K562 (cell line): ENCODE measurements at regions not wholly inside any gene's neighbourhood (a gene's known extent, or its start where the extent isn't known, plus 50 kb on each side); places are given as distances from the start of the nearest gene placed in this dataset.
"Not testable (repeated sequence)": the region's sequence is repeated elsewhere in the genome, so short reads cannot be mapped to it uniquely, and the experiment has no call there.

ENCODE experiments used
- BCOR ChIP-seq: fragments of 450-650 bp; IDR thresholded peaks from 2 replicates; pipeline ENCODE4 v1.6.1; 2016
- CCNT2 ChIP-seq: IDR thresholded peaks from 2 replicates; pipeline ENCODE4 v1.6.1; 2011; ENCODE audit warnings: borderline replicate concordance, low read depth, mild to moderate bottlenecking, moderate library complexity, mixed read lengths, low read length; ENCODE audit not compliant: insufficient read length; ENCODE audit errors: extremely low read depth
- CTCF ChIP-seq, 3 experiments: IDR thresholded peaks in 2 of 3; conservative IDR thresholded peaks in 1 of 3; 2 replicates each; pipeline ENCODE4 v1.5.1; 2011 to 2012; ENCODE audit warnings: low read length in 3 of 3, mild to moderate bottlenecking in 3 of 3, control low read depth in 2 of 3, improper control_type of control experiment in 1 of 3, inconsistent platforms in 1 of 3, low read depth in 1 of 3, mixed read lengths in 1 of 3, moderate library complexity in 1 of 3; ENCODE audit not compliant: insufficient read depth in 2 of 3
- MYNN ChIP-seq, 2 experiments: sonication (generic); formaldehyde crosslinking in 1 of 2; IDR thresholded peaks; 2 replicates each; pipeline versions ENCODE4 v1.5.0 to v1.6.1; 2016 to 2020; ENCODE audit warnings: antibody characterized with exemption in 1 of 2, missing genetic modification reagents in 1 of 2
- ZNF274 ChIP-seq: IDR thresholded peaks from 2 replicates; pipeline ENCODE4 v1.6.1; 2011; ENCODE audit warnings: low read depth, mild to moderate bottlenecking, low read length, moderate library complexity, borderline replicate concordance
- ZNF589 ChIP-seq: fragments of 200-800 bp; sonication (Bioruptor generic); IDR thresholded peaks from 2 replicates; pipeline ENCODE4 v1.6.1; 2016; ENCODE audit warnings: low read depth, missing genetic modification characterization, missing compliant biosample characterization

GRCh38 chr16:49962566-49962965, 62.5 kb upstream of the CNEP1R1 start:
- TF ChIP-seq ZNF589 (CRISPR knock-in tag); CTCF (IDR thresholded peaks at IDR 0.05 in 2 of 3, conservative IDR thresholded peaks at IDR 0.05 in 1 of 3; ENCODE audit: insufficient read depth in 2 of 3, low read depth in 1 of 3, low read length in 3 of 3); ZNF274; CCNT2; BCOR; MYNN (IDR thresholded peaks at IDR 0.05); MYNN (CRISPR knock-in tag; IDR thresholded peaks at IDR 0.05): not testable (repeated sequence)
